Stimulated activated naive CD4-positive, alpha-beta T cell (primary cell): ENCODE measurements at regions not wholly inside any gene's neighbourhood (a gene's known extent, or its start where the extent isn't known, plus 50 kb on each side); places are given as distances from the start of the nearest gene placed in this dataset.
"Not testable (repeated sequence)": the region's sequence is repeated elsewhere in the genome, so short reads cannot be mapped to it uniquely, and the experiment has no call there.

ENCODE experiments used
- DNase-seq, 6 experiments: peaks; one replicate each; lab custom pipeline; 2025; lab: John Stamatoyannopoulos, UW

DNA sequence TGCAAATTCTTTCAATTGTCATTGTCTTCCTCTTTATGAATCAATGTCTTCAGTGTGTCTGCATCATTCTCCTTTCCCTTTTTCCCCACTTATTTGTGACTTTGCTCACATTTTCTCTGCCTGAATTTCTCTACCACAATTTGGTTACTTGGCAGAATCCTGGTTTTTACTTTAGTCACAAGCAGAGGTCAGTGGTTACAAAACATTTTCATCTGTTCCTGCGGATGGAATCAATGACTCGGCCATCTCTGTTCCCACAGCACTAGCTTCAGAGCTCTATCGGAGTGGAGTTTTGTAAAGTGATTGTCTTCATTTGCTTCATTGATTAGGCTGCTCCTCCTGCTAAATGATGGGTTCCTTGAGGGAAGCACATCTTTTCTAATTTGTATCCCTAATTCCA, 501.3 kb upstream of the AADAT start:
- no peak for DNase-seq

- no peak for DNase-seq
Observed at GRCh38 chr4:170589597-170590191, 499.9 kb upstream of the AADAT start.

GRCh38 chr4:170581969-170582368, 492.2 kb upstream of the AADAT start:
- no peak for DNase-seq

GRCh38 chr4:170581322-170581721, 491.6 kb upstream of the AADAT start:
- DNase-seq, result no peak

DNA sequence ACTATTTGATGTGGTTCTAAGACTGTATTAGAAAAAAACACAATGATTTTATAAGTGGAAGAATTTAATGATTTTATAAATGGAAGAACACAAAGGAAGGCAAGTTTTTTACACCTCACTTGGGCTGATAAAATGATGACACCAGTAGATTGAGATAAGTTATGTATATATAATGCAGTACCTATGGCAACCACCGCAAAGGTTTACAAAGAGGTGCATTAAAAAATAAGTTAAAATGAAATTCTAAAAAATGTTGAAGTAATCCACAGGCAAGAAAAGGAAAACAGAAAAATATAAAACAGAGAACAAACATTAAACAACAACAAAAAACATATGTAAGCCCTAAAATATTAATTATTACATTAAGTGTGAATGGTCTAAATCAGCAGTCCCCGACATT, 490.9 kb upstream of the AADAT start:
- no peak for DNase-seq

DNA sequence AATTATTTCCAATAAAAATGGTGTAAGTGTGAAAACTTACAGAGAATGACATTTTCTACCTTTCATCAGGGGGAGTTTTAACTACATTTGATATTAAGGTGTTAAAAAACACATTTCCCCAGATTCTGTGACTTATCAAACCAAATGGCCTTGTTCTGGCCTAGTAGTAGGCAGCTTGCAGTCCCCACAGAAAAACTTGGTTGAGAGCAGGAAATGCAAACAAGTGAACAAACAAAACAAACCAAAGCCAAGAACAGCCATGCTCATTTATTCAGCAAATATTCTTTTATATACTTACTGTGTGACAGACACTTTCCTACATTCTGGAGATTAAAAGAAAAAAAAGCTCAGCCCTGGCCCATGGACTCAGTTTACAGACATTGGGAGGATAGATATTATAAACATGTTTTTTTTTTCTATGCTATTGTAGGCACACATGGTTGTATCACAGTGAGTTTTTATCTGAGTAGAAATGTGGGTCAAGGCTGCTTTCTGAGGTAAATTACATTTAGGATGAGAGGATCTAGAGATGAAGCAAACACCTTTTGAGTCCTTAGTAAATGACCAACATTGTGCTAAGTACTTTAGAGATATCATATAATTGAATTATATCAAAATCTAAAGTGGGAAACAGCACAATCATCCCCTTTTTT, 449.2 kb upstream of the AADAT start:
- DNase-seq, result no peak

DNA sequence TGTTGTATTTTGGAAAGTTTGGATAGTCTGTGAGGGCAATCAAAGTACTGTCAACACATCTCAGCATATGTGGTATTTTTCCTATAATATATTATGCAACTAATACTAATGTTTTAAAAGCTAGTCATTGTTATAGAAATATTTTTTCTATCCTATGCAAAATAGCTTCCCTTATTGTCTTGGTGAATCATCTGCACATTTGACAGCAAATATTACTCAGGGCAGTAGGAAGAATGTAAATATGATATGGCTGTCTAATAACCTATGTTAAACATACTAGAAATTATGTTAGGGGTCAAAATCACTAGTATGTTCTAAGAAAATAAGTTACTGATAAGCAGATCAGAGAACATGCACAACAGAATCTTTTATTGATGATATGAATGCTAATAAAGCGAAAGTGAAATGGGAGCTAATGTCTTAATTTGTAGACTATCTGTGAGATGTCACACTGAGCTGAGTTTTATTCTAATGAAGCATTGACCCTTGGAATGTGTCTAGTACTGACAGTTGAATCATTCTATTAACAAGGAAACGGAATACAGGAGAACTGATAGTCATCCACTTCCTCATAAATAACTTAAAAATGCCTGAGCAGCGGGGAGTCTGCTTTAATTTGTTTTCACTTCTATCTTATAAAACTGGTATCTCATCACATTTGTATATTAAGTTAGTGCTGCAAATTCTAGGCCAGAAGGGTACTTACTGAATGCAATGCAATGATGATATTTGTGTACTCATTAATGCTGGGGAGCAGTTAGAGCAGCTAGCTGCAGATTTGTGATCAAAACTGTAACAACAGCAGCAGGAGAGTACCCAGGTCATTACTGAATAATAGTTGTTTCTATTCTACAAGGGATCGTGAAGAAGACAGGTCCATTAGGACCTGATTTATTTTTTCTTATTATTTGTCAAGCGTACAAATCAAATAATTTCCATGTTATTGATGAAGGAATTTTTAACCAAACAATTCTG, 440.3 kb upstream of the AADAT start:
- no peak for DNase-seq

GRCh38 chr4:170526471-170526870, 436.7 kb upstream of the AADAT start:
- DNase-seq, result no peak

- DNase-seq, result no peak
Observed at GRCh38 chr4:170522427-170522970, 432.7 kb upstream of the AADAT start.

DNA sequence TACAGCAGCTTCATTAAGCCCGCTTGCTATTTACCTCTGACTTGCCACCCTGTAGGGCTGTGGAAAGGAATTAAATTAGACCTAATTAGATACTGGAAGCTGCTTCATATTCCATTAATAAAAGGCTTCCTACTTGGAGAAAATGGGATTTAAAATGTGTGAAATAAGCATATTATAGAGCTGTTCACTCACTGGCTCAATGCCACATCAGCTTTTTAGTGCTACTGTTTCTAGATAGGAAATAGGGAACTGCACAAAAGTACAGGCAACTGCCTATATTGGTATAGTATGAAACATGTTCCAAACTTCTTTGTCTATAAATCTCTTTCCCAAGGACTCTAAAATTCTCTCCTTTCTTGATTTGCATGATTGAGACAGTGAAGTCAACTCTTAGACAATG, 407.9 kb upstream of the AADAT start:
- no peak for DNase-seq

GRCh38 chr4:170497112-170497511, 407.4 kb upstream of the AADAT start:
- no peak for DNase-seq

DNA sequence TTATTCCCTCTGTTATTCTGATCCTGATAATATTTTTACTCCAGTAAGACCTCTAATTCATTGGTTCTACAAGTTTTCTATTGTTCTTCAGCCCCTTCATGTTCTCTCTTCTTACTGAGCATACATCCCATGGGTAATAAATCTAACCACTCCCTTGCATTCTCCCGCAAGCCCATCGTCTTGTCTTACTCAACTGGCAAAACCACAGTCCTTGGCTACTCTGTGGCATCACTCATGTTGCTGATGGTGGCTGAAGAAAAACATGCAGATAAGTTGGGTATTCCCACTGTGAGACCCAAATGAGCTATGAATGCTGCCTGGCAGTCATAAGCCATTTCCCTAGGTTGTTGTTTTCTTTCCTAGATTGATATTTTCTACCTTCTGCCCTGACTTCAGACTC, 402.2 kb upstream of the AADAT start:
- no peak for DNase-seq

DNA sequence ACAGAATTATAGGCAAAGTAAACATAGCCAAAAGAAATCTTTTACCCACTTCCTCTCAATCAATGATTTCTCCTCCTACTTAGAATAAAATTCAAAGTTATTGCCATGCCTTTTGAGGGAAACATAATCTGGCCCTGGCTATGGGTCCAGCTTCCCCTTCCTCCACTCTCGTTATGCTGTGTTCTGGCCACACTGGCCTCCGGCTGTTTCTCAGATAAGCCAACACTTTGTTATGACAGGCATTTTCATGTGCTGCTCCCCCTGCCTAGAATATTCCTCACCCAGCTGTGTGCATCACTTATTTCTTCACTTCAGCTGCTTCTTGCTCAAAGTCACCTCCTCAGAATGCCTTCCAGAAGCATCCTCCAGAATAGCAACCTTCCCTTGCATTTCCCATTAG, 386.6 kb upstream of the AADAT start:
- DNase-seq, result no peak

DNA sequence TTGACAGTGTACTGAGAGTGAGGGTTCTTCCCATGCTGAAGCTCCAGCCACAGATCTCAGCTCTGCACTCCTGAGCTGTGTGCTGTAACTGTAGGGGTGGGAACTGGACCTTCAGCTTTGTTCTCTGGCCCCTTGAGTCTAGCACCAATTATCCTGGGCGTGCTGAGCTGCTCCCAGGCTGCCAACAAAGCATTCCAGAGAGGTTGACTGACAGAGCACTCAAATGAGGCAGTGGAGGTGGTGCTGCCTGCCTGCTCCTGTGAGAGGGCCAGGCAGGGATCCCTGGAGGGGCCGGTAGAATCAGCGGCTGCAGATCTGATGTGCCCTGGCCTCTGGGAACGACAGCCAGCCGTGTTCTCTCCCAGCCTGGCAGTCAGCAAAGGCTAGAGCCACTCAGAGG, 375.7 kb upstream of the AADAT start:
- no peak for DNase-seq

- no peak for DNase-seq
Observed at GRCh38 chr4:170464614-170465197, 374.9 kb upstream of the AADAT start.

DNA sequence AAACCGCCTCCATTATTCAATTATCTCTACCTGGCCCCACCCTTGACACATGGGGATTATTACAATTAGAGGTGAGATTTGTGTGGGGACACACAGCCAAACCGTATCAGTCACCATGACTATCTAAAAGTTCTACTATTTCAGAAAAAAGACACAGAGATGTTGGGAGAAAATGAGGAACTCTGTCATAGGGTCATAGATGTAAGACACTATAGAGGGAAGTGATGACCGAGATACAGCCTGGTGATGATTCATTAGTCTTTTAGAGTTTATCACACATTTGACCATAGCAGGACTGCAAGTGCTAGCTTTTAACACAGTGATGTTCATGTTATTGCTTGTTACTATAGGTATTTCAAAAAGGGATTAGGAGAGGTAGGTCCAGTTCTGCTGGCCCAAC, 357.0 kb upstream of the AADAT start:
- no peak for DNase-seq

- not testable (repeated sequence) for DNase-seq
Observed at GRCh38 chr4:170441146-170441545, 351.4 kb upstream of the AADAT start.

DNA sequence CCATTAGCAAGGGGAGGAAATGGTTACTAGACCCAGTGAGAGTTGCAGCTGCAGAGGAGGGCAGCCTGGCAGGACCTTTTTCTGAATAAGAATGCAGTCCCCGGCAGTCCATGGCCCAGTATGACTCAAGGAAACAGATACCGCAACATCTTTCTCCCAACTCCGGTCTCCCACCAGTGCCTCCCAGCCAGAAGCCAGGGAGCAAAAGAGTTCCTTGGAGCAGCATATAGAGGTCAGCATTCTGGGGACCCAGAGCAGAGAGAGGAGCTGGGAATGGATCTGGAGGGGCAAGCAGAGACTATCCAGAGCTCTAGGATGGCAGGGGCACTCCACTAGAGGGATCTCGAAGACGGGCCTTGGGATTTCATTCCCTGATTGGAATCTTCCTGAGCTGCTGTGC, 339.2 kb upstream of the AADAT start:
- DNase-seq, result no peak

DNA sequence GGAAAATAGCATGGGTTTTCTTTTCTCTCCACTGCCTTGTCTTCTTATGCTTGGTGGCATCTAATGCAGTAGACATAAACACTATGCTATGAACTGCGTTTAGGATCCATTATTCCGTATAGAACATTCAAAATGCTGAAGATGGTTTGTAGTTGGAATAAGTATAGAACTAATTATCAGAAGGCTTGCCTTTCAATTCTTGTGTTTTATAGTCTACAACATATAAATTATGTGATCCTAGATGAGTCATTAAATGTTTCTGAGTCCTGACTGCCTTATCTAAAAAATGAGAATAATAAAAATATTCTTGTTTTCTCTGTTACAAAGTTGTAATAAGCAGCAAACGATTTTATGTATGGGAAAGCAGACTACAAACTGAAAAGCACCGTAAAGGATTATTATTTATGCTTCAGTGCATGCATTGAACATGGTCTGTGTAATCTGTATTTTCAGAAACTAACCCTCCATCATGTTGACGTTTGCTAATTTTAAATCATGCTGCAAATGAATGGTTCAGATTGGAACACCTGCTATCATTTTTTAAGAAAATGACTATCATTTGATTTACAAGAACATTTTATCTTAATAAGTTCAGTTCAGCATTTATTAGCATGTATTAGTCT, 335.9 kb upstream of the AADAT start:
- DNase-seq, result no peak

DNA sequence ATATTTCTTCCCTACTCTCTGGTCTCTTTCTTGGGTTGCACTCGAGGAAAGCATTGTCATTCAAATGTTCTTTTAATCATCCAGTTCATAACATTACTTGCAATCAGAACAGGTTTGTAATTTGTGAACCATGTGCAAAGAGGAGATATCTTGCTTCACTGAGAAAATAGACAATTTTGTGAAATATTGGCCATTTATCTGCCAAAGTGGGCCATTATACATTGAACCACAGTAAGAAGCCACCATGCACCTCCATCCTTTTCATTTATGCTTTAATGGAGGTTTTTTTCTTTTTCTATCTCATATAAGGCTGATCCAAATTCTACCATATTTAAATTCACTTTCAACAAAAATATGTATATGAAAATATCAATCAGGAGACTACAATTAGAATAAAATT, 335.3 kb upstream of the AADAT start:
- DNase-seq, result no peak

DNA sequence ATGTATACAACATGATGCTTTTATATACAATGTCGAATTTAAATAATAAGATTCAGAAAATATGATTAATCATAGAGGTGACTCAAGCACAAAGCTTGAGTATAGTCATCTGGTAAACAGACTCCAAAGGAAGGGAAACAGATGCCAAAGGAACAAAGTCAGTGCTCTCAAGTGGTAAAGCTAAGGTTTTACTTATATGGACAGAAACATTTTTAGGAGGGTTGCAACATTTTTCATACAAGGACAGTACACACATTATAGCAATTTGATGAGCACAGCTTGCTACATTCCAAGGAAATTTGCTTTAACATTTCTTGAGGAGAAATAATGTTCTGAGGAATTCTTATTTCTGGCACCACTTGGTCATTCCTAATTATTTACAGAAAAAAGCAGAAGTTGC, 333.4 kb upstream of the AADAT start:
- no peak for DNase-seq

DNA sequence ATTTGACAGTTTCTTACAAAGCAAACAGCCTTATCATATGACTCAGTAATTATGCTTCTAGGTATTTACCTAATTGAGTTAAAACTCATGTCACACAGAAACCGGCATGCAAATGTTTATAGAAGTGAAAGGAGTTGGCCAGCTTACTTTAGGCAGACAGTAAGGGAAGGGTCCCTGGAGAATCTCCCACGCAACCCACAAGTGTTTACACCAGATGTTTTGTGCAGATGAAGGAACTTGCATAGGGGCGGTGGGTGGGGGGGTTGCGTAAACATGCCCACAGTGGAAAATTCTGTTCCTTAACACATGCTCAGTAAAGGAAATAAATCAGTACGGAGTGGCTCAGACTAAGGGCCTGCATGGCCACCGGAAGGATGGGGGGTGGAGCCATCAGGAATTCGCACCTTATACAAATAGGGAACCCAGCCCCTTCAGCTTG, 330.5 kb upstream of the AADAT start:
- DNase-seq, result no peak
